BLaER1 treated with 17β-estradiol and CSF1 and Interleukin-3, amounts not matched to agents 10 nM and 100 nM (cell line): ENCODE measurements at regions not wholly inside any gene's neighbourhood (a gene's known extent, or its start where the extent isn't known, plus 50 kb on each side); places are given as distances from the start of the nearest gene placed in this dataset.
"Not testable (repeated sequence)": the region's sequence is repeated elsewhere in the genome, so short reads cannot be mapped to it uniquely, and the experiment has no call there.

Source experiments
- H3K27ac ChIP-seq, 11 experiments: shearing (Covaris generic); formaldehyde crosslinking; 2 replicates each; pipeline ENCODE4 v1.8.1; 2022
- H3K27me3 ChIP-seq, 11 experiments: shearing (Covaris generic); formaldehyde crosslinking; 2 replicates each; pipeline ENCODE4 v1.8.1; 2022
- H3K36me3 ChIP-seq, 11 experiments: shearing (Covaris generic); formaldehyde crosslinking; 2 replicates each; pipeline ENCODE4 v1.8.1; 2022
- H3K4me1 ChIP-seq, 10 experiments: shearing (Covaris generic); formaldehyde crosslinking; 2 replicates each; pipeline ENCODE4 v1.8.1; 2022
- H3K4me2 ChIP-seq, 11 experiments: shearing (Covaris generic); formaldehyde crosslinking; 2 replicates each; pipeline ENCODE4 v1.8.1; 2022
- H3K4me3 ChIP-seq, 10 experiments: shearing (Covaris generic); formaldehyde crosslinking; 2 replicates each; pipeline ENCODE4 v1.8.1; 2022
- H3K9ac ChIP-seq, 11 experiments: shearing (Covaris generic); formaldehyde crosslinking; 2 replicates each; pipeline ENCODE4 v1.8.1; 2022
- H3K9me3 ChIP-seq, 11 experiments: shearing (Covaris generic); formaldehyde crosslinking; replicated peaks in 1 of 11; 2 replicates each; pipeline ENCODE4 v1.8.1; 2022
- H4K20me1 ChIP-seq, 11 experiments: shearing (Covaris generic); formaldehyde crosslinking; 2 replicates each; pipeline ENCODE4 v1.8.1; 2022
- Cebpa-rat ChIP-seq, 11 experiments: shearing (Covaris generic); IDR thresholded peaks; 2 replicates each; pipeline ENCODE4 v1.8.1; 2022

GRCh38 chr10:130350996-130351395 is 214.8 kb downstream of the GLRX3 start:
- H3K27ac ChIP-seq: no peak overlapping the region
- no peak overlapping the region for H3K4me2 ChIP-seq
- H3K36me3 ChIP-seq: no peaks in the 10 kb centered on the region
- H3K4me3 ChIP-seq: no peak overlapping the region
- peaks cover 0 to 17% (median 9%) of the 10 kb centered on the region in 11 experiments; a peak in 13 of 22 replicates for H3K9me3 ChIP-seq
- no peaks in the 10 kb centered on the region for H3K27me3 ChIP-seq
- H4K20me1 ChIP-seq: no peaks in the 10 kb centered on the region
- peaks cover 0 to 23% (median 18%) of the 10 kb centered on the region in 10 experiments; a peak in 15 of 20 replicates for H3K4me1 ChIP-seq
- H3K9ac ChIP-seq: no peak overlapping the region
- TF ChIP-seq Cebpa-rat (IDR thresholded peaks at IDR 0.05): no peak

- no peak overlapping the region for H3K27ac ChIP-seq
- no peaks in the 10 kb centered on the region for H3K36me3 ChIP-seq
- no peak overlapping the region for H3K4me2 ChIP-seq
- H3K4me1 ChIP-seq: peaks cover 0 to 23% (median 20%) of the 10 kb centered on the region in 10 experiments; a peak in 15 of 20 replicates
- H4K20me1 ChIP-seq: no peaks in the 10 kb centered on the region
- H3K27me3 ChIP-seq: no peaks in the 10 kb centered on the region
- H3K4me3 ChIP-seq: no peak overlapping the region
- no peak overlapping the region for H3K9ac ChIP-seq
- H3K9me3 ChIP-seq: peaks cover 0 to 15% (median 8%) of the 10 kb centered on the region in 11 experiments; a peak in 13 of 22 replicates
- TF ChIP-seq Cebpa-rat (IDR thresholded peaks at IDR 0.05): no peak
These were observed 215.5 kb downstream of the GLRX3 start for GRCh38 chr10:130351466-130352290.

DNA sequence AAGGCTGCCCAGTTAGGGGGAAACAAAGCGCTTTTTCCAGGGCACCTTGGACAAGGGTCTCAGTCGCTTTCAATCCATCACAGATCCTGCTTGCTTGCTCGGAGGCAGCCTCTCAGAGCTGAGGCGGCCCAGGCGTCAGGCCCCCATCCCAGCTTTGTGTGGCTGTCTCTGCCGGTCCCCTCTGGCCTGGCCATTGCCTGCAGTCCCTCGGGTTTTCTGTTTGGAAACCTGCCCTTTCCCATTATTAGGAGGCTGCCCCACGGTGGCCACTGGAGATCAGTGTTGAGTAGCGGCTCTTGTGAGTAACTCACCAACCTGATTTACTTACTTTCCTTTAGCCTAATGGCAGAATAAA is 216.1 kb downstream of the GLRX3 start:
- no peak overlapping the region for H3K4me3 ChIP-seq
- H3K27ac ChIP-seq: no peak overlapping the region
- H4K20me1 ChIP-seq: no peaks in the 10 kb centered on the region
- no peak overlapping the region for H3K4me2 ChIP-seq
- peaks cover 0 to 9% (median 2%) of the 10 kb centered on the region in 11 experiments; a peak in 9 of 22 replicates for H3K9me3 ChIP-seq
- H3K36me3 ChIP-seq: no peaks in the 10 kb centered on the region
- no peaks in the 10 kb centered on the region for H3K27me3 ChIP-seq
- peaks cover 0 to 23% (median 20%) of the 10 kb centered on the region in 10 experiments; a peak in 15 of 20 replicates for H3K4me1 ChIP-seq
- no peak for TF ChIP-seq Cebpa-rat (IDR thresholded peaks at IDR 0.05)
- H3K9ac ChIP-seq: no peak overlapping the region

DNA sequence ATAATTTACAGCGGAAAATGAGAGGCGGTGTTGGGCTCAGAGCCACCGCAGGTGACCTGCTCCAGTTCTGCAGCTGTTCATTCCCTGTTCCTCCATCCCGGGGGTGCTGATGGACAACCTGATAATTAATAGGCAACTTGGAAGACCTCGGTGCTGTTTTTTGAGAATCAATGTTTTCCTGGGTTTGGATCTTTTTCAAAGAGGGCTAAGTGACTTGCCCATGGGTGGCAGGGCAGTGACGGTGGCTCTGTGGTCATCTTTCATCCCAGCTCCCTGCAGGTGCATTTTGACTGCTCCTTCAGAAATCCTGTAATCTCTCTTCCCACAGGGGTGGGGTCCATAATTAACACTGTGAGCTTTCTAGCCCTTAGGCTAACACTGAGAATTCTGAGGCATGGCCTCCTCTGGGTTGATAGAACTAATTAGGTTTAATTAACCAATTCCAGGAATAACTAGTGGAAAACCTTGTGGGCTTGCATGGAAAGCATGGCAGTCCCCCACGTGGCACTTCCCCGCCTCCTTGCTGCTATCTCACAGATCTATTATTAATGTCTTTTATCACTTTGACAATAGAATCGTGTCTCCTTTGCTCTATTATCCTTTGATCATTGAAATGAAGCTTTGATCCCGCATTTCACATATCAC is 217.9 kb downstream of the GLRX3 start:
- TF ChIP-seq Cebpa-rat (IDR thresholded peaks at IDR 0.05): no peak
- peaks cover 0 to 25% (median 20%) of the 10 kb centered on the region in 10 experiments; a peak in 15 of 20 replicates for H3K4me1 ChIP-seq
- no peaks in the 10 kb centered on the region for H4K20me1 ChIP-seq

GRCh38 chr10:130354573-130354954 is 218.4 kb downstream of the GLRX3 start:
- H3K36me3 ChIP-seq: no peaks in the 10 kb centered on the region
- no peaks in the 10 kb centered on the region for H4K20me1 ChIP-seq
- H3K9ac ChIP-seq: no peak overlapping the region
- no peaks in the 10 kb centered on the region for H3K27me3 ChIP-seq
- H3K4me2 ChIP-seq: peak overlapping the region in 9 of 11 experiments; percentile 30 to 84 (median 76); a peak in 15 of 22 replicates
- TF ChIP-seq Cebpa-rat (IDR thresholded peaks at IDR 0.05): no peak
- no peak overlapping the region for H3K4me3 ChIP-seq
- H3K27ac ChIP-seq: no peak overlapping the region
- peaks cover 0 to 30% (median 20%) of the 10 kb centered on the region in 10 experiments; a peak in 15 of 20 replicates for H3K4me1 ChIP-seq
- no peaks in the 10 kb centered on the region for H3K9me3 ChIP-seq

More for the DNA sequence above, 217.9 kb downstream of the GLRX3 start:
- no peaks in the 10 kb centered on the region for H3K27me3 ChIP-seq
- H3K9ac ChIP-seq: no peak overlapping the region
- no peak overlapping the region for H3K4me3 ChIP-seq
- no peak overlapping the region for H3K27ac ChIP-seq
- no peaks in the 10 kb centered on the region for H3K9me3 ChIP-seq
- H3K36me3 ChIP-seq: no peaks in the 10 kb centered on the region
- peak overlapping the region in 7 of 11 experiments; percentile 55 to 84 (median 78); a peak in 9 of 22 replicates for H3K4me2 ChIP-seq

DNA sequence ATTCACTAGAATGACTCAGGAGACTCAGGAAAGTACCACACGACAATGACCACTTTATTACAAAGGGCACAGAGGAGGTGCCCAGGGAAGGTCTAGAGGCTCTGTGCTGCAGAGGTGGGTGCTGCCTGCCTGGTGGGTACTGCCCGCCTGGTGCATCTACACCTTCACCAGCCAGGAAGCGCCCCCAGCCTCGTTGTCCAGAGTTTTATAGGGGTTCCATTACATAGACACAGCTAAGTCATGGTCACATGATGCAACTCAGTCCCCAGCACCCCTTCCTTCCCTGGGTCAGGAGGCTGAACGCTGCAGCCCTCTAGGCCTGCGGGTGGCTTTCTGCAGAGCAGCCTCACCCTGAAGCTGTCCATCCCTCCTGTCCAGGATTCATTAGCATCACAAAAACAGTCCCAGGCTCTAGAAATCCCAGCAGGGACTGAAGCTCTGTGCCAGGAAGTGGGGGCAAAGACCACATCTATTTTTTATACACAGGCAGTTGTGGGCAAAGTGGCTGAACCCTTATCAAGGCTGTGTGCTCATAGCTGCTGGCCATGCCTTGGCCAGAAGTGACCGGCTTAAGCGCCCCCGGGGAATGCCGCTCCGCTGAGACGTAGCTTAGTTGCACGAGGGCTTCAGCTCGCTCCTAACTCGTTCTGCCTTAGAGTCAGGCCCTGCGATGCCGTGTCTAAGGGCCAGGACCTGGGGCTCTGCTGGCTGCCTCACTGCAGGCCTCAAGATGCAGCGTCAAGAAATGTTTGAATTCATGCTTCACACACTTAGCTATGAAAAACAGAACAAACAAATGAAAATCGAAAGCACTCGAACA is 219.0 kb downstream of the GLRX3 start:
- Histone ChIP-seq H3K9ac (peak overlapping the region in 1 of 11 experiments; percentile 19; a peak in 1 of 22 replicates), H3K36me3 (no peaks in the 10 kb centered on the region), H3K9me3 (no peaks in the 10 kb centered on the region), H4K20me1 (no peaks in the 10 kb centered on the region), H3K4me1 (peaks cover 0 to 35% (median 21%) of the 10 kb centered on the region in 10 experiments; a peak in 15 of 20 replicates), H3K4me2 (peak overlapping the region in 10 of 11 experiments; percentile 15 to 84 (median 75); a peak in 17 of 22 replicates), H3K4me3 (no peak overlapping the region), H3K27me3 (no peaks in the 10 kb centered on the region), H3K27ac (no peak overlapping the region)
- TF ChIP-seq Cebpa-rat (IDR thresholded peaks at IDR 0.05): no peak

DNA sequence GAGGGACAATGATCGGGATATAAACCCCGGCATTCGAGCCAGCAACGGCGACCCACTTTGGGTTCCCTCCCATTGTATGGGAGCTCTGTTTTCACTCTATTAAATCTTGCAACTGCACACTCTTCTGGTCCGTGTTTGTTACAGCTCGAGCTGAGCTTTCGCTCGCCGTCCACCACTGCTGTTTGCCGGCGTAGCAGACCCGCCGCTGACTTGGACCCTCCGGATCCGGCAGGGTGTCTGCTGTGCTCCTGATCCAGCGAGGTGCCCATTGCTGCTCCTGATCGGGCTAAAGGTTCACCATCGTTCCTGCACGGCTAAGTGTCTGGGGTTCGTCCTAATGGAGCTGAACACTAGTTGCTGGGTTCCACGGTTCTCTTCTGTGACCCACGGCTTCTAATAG is 220.2 kb downstream of the GLRX3 start:
- H3K36me3 ChIP-seq, H3K27me3 ChIP-seq, H3K27ac ChIP-seq, H3K4me3 ChIP-seq, H3K9me3 ChIP-seq, H4K20me1 ChIP-seq, H3K9ac ChIP-seq: not testable (repeated sequence)
- peaks cover 0 to 44% (median 24%) of the 10 kb centered on the region in 10 experiments; a peak in 15 of 20 replicates for H3K4me1 ChIP-seq
- peak overlapping the region in 2 of 11 experiments; percentile 84; a peak in 3 of 22 replicates for H3K4me2 ChIP-seq

GRCh38 chr10:130357226-130357625 is 221.0 kb downstream of the GLRX3 start:
- Histone ChIP-seq H3K9me3 (no peaks in the 10 kb centered on the region), H3K4me3 (no peak overlapping the region), H3K27ac (no peak overlapping the region), H3K4me2 (no peak overlapping the region), H3K27me3 (no peaks in the 10 kb centered on the region), H4K20me1 (no peaks in the 10 kb centered on the region), H3K36me3 (no peaks in the 10 kb centered on the region), H3K9ac (no peak overlapping the region), H3K4me1 (peaks cover 0 to 50% (median 27%) of the 10 kb centered on the region in 10 experiments; a peak in 15 of 20 replicates)
- no peak for TF ChIP-seq Cebpa-rat (IDR thresholded peaks at IDR 0.05)

GRCh38 chr10:130357951-130358350 is 221.8 kb downstream of the GLRX3 start:
- H3K27ac ChIP-seq: no peak overlapping the region
- H3K4me3 ChIP-seq: no peak overlapping the region
- no peak overlapping the region for H3K4me2 ChIP-seq
- H3K4me1 ChIP-seq: peaks cover 0 to 53% (median 31%) of the 10 kb centered on the region in 10 experiments; a peak in 15 of 20 replicates
- H3K36me3 ChIP-seq: no peaks in the 10 kb centered on the region
- no peaks in the 10 kb centered on the region for H3K9me3 ChIP-seq
- H4K20me1 ChIP-seq: no peaks in the 10 kb centered on the region
- TF ChIP-seq Cebpa-rat (IDR thresholded peaks at IDR 0.05): no peak
- H3K27me3 ChIP-seq: no peaks in the 10 kb centered on the region
- H3K9ac ChIP-seq: no peak overlapping the region
